Parathyroid adenoma (tissue), 2 donors: ENCODE measurements at regions not wholly inside any gene's neighbourhood (a gene's known extent, or its start where the extent isn't known, plus 50 kb on each side); places are given as distances from the start of the nearest gene placed in this dataset.

Source experiments
- H2AFZ ChIP-seq: fragments of 300-600 bp; sonication (generic); one replicate; pipeline ENCODE4 v1.7.0; 2017; ENCODE audit warnings: antibody characterized with exemption, mild to moderate bottlenecking
- H3K27ac ChIP-seq: fragments of 300-600 bp; sonication (generic); one replicate; pipeline ENCODE4 v1.7.0; 2017
- H3K27me3 ChIP-seq: fragments of 300-600 bp; sonication (generic); one replicate; pipeline ENCODE4 v1.7.0; 2017; ENCODE audit warnings: low read length; ENCODE audit not compliant: control insufficient read depth, insufficient read depth
- H3K36me3 ChIP-seq: fragments of 300-600 bp; sonication (generic); one replicate; pipeline ENCODE4 v1.7.0; 2017; ENCODE audit warnings: low read length; ENCODE audit not compliant: control insufficient read depth, insufficient read depth
- H3K4me1 ChIP-seq: fragments of 300-600 bp; sonication (generic); one replicate; pipeline ENCODE4 v1.7.0; 2017; ENCODE audit warnings: control low read depth
- H3K4me2 ChIP-seq: fragments of 300-600 bp; sonication (generic); one replicate; pipeline ENCODE4 v1.7.0; 2017; ENCODE audit warnings: low read length
- H3K4me3 ChIP-seq: fragments of 300-600 bp; sonication (generic); one replicate; pipeline ENCODE4 v1.7.0; 2017; ENCODE audit warnings: low read depth, low read length
- H3K79me2 ChIP-seq: fragments of 300-600 bp; sonication (generic); one replicate; pipeline ENCODE4 v1.7.0; 2017; ENCODE audit warnings: control low read depth
- H3K9ac ChIP-seq: fragments of 300-600 bp; sonication (generic); one replicate; pipeline ENCODE4 v1.7.0; 2017; ENCODE audit warnings: mild to moderate bottlenecking
- H3K9me3 ChIP-seq: fragments of 300-600 bp; sonication (generic); one replicate; pipeline ENCODE4 v1.7.0; 2017; ENCODE audit warnings: low read length; ENCODE audit not compliant: control insufficient read depth
- TF ChIP-seq, protein P1 (sequence below): fragments of 300-600 bp; sonication (generic); IDR thresholded peaks from one replicate; pipeline ENCODE4 v1.7.0; 2017; ENCODE audit warnings: antibody characterized with exemption, mild to moderate bottlenecking
- donor health status: primary hyperparathyroidism.

GRCh38 chr1:208432346-208432745 is 188.2 kb upstream of the PLXNA2 start:
- H3K9me3 ChIP-seq, result no peaks in the 10 kb centered on the region
- TF ChIP-seq, protein P1, sequence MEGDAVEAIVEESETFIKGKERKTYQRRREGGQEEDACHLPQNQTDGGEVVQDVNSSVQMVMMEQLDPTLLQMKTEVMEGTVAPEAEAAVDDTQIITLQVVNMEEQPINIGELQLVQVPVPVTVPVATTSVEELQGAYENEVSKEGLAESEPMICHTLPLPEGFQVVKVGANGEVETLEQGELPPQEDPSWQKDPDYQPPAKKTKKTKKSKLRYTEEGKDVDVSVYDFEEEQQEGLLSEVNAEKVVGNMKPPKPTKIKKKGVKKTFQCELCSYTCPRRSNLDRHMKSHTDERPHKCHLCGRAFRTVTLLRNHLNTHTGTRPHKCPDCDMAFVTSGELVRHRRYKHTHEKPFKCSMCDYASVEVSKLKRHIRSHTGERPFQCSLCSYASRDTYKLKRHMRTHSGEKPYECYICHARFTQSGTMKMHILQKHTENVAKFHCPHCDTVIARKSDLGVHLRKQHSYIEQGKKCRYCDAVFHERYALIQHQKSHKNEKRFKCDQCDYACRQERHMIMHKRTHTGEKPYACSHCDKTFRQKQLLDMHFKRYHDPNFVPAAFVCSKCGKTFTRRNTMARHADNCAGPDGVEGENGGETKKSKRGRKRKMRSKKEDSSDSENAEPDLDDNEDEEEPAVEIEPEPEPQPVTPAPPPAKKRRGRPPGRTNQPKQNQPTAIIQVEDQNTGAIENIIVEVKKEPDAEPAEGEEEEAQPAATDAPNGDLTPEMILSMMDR, result no peak
- H3K4me1 ChIP-seq, result no peaks in the 10 kb centered on the region
- no peaks in the 10 kb centered on the region for H3K79me2 ChIP-seq
- no peak overlapping the region for H3K27ac ChIP-seq
- H3K36me3 ChIP-seq, result no peaks in the 10 kb centered on the region
- H3K9ac ChIP-seq, result no peak overlapping the region
- no peak overlapping the region for H3K4me3 ChIP-seq
- no peak overlapping the region for H2AFZ ChIP-seq
- no peaks in the 10 kb centered on the region for H3K27me3 ChIP-seq
- no peak overlapping the region for H3K4me2 ChIP-seq

DNA sequence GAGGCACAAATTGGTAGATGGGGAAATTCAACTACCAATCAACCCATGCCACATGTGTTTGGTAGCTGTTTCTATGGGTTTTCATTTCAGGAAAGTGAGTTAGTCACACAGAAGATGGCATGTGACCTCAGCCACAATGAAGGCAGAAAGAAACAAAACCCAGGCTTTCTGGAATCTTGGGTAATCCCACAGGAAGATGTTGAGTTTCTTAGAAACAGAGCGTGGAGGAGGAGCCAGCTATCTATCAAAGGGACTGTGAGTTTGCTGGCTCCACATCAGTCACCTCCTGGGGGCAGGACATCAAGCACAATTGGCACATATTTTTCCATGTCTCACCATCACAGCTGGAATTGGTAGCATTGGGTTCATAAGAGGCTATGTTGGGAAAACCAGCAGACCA is 188.9 kb upstream of the PLXNA2 start:
- TF ChIP-seq, protein P1, result no peak
- Histone ChIP-seq H3K79me2 (no peaks in the 10 kb centered on the region), H3K36me3 (no peaks in the 10 kb centered on the region), H3K4me1 (no peaks in the 10 kb centered on the region), H3K9me3 (no peaks in the 10 kb centered on the region), H3K27me3 (no peaks in the 10 kb centered on the region), H2AFZ (no peak overlapping the region), H3K9ac (no peak overlapping the region), H3K27ac (no peak overlapping the region), H3K4me3 (no peak overlapping the region), H3K4me2 (no peak overlapping the region)

- no peaks in the 10 kb centered on the region for H3K36me3 ChIP-seq
- TF ChIP-seq, protein P1, result no peak
- no peak overlapping the region for H3K27ac ChIP-seq
- H3K9me3 ChIP-seq, result no peaks in the 10 kb centered on the region
- no peaks in the 10 kb centered on the region for H3K4me1 ChIP-seq
- no peaks in the 10 kb centered on the region for H3K27me3 ChIP-seq
- no peak overlapping the region for H3K4me2 ChIP-seq
- H2AFZ ChIP-seq, result no peak overlapping the region
- H3K79me2 ChIP-seq, result no peaks in the 10 kb centered on the region
- no peak overlapping the region for H3K4me3 ChIP-seq
- H3K9ac ChIP-seq, result no peak overlapping the region
Measured at GRCh38 chr1:208433971-208434370, 189.8 kb upstream of the PLXNA2 start.

DNA sequence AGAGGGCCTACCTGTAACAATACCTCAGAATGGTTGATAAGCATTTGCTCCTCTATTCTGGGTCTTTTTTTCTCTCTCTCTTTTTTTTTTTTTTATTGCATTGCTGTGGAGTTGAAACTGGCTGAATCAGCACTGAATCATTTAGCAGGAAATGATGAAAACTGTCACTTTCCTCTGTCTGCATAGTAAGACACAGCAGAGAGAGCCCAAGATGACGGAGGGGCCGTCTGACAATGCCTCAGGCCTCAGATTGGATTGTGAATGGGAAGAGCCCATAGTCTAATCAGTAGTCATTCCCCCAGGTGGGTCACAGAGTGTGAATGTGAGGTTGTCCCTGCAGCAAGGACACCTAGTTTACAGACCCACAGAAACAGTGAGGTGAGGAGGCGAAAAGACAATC is 193.2 kb upstream of the PLXNA2 start:
- H2AFZ ChIP-seq, result no peak overlapping the region
- H3K4me2 ChIP-seq, result no peak overlapping the region
- no peak overlapping the region for H3K4me3 ChIP-seq
- TF ChIP-seq, protein P1, result no peak
- no peak overlapping the region for H3K9ac ChIP-seq
- no peaks in the 10 kb centered on the region for H3K79me2 ChIP-seq
- H3K27me3 ChIP-seq, result no peaks in the 10 kb centered on the region
- H3K4me1 ChIP-seq, result no peaks in the 10 kb centered on the region
- no peaks in the 10 kb centered on the region for H3K9me3 ChIP-seq
- H3K36me3 ChIP-seq, result no peaks in the 10 kb centered on the region
- H3K27ac ChIP-seq, result no peak overlapping the region

GRCh38 chr1:208438112-208438699 is 194.0 kb upstream of the PLXNA2 start:
- Histone ChIP-seq H3K4me1 (no peaks in the 10 kb centered on the region), H3K9me3 (no peaks in the 10 kb centered on the region), H3K27me3 (no peaks in the 10 kb centered on the region), H3K4me3 (no peak overlapping the region), H3K9ac (no peak overlapping the region), H3K4me2 (no peak overlapping the region), H3K79me2 (no peaks in the 10 kb centered on the region), H2AFZ (no peak overlapping the region), H3K36me3 (no peaks in the 10 kb centered on the region), H3K27ac (no peak overlapping the region)
- TF ChIP-seq, protein P1, result no peak
